C4-2B (cell line): ENCODE measurements at regions not wholly inside any gene's neighbourhood (a gene's known extent, or its start where the extent isn't known, plus 50 kb on each side); places are given as distances from the start of the nearest gene placed in this dataset.

Source experiments
- ZFX ChIP-seq: fragments of 450-650 bp; IDR thresholded peaks from 2 replicates; pipeline ENCODE4 v1.6.1; 2017
- TF ChIP-seq, protein P1 (sequence below): fragments of 450-650 bp; conservative IDR thresholded peaks from 2 replicates; pipeline ENCODE4 v1.5.1; 2017; ENCODE audit warnings: mild to moderate bottlenecking

DNA sequence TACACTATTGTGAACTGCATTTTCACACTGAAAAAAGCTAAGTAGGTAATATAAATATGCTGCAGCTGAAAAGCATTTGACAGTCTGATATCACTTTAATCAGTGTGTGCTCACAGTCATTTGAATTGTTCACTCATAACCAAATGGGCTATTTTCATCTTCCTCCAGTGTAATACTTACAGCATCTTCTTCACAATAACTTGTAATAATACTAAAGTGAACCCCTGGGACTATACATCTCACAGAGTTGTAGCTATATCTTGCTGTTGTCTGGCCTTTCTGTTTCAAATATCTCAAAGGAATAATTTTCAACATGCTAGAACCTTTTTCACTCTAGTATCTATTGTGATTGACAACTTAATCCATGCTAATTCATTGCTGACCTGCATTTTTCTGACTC lies 66.8 kb upstream of the GALNTL6 start:
- TF ChIP-seq, protein P1, sequence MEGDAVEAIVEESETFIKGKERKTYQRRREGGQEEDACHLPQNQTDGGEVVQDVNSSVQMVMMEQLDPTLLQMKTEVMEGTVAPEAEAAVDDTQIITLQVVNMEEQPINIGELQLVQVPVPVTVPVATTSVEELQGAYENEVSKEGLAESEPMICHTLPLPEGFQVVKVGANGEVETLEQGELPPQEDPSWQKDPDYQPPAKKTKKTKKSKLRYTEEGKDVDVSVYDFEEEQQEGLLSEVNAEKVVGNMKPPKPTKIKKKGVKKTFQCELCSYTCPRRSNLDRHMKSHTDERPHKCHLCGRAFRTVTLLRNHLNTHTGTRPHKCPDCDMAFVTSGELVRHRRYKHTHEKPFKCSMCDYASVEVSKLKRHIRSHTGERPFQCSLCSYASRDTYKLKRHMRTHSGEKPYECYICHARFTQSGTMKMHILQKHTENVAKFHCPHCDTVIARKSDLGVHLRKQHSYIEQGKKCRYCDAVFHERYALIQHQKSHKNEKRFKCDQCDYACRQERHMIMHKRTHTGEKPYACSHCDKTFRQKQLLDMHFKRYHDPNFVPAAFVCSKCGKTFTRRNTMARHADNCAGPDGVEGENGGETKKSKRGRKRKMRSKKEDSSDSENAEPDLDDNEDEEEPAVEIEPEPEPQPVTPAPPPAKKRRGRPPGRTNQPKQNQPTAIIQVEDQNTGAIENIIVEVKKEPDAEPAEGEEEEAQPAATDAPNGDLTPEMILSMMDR, result no peak
- TF ChIP-seq ZFX, result no peak
